ENCODE measurements at regions not wholly inside any gene's neighbourhood (a gene's known extent, or its start where the extent isn't known, plus 50 kb on each side); places are given as distances from the start of the nearest gene placed in this dataset.
"Not testable (repeated sequence)": the region's sequence is repeated elsewhere in the genome, so short reads cannot be mapped to it uniquely, and the experiment has no call there.

GRCh38 chr16:33709856-33710695, 250.7 kb downstream of the TP53TG3F start:
- TF ChIP-seq POLR2A, EP300, CTCF (IDR thresholded peaks at IDR 0.05): not testable (repeated sequence)
